ENCODE measurements at regions not wholly inside any gene's neighbourhood (a gene's known extent, or its start where the extent isn't known, plus 50 kb on each side); places are given as distances from the start of the nearest gene placed in this dataset.
"Not testable (repeated sequence)": the region's sequence is repeated elsewhere in the genome, so short reads cannot be mapped to it uniquely, and the experiment has no call there.

DNA sequence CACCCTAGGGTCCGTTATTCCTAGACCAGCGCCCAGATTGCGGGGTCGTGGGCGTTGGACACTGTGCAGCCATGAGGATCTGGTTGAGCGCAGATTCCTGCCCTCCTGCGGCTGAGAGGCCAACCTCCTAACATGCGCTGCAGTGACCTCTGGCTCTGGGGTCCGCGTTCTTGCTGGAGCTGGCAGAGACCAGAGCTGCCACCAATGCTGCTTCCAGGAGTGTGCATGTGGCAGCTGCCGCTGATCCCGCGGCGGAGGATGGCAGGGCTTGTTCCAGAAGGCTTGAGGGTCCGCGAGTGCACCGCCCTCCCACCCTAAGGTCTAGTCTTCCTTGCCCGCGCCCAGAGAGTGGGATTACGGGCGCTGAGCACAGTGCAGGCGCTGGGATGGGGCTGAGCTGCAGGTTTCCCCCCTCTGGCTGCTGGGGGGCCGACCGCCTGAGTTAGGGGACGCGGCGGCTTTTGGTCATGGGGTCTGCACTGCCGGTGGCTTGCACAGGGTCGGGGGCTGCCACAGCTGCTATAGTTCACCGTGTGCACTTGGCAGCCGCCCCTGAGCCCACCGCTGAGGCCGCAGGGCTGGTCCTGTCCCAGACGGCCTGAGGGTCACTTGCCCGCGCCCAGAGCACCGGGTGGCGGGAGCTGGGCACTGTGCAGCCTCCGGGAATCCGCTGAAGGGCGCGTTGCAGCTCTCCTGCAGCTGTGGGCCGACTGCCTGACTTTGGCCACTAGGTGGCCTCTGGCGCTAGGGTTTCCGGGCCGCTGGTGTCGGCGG, 145.9 kb downstream of the CCDC74A start:
- Histone ChIP-seq H2AFZ (ENCODE audit: low read depth, low read length) (peak overlapping the region; percentile 16; the same call in 1 of the 2 replicates), H3K27ac (ENCODE audit: low read length) (no peak overlapping the region), H3K9me3 (ENCODE audit: insufficient read depth, low read length) (no peaks in the 10 kb centered on the region), H3K36me3 (replicated peaks; ENCODE audit: low read depth, low read length) (no peaks in the 10 kb centered on the region), H3K4me1 (ENCODE audit: low read length) (peaks cover 18% of the 10 kb centered on the region), H4K20me1 (ENCODE audit: insufficient read depth, low read length) (no peaks in the 10 kb centered on the region), H3K79me2 (ENCODE audit: low read length) (no peaks in the 10 kb centered on the region), H3K4me2 (ENCODE audit: low read length) (peak overlapping the region; percentile 91), H3K4me3 (ENCODE audit: low read length) (peak overlapping the region; percentile 76), H3K27me3 (ENCODE audit: low read depth, low read length) (peaks cover 8% of the 10 kb centered on the region), H3K9ac (ENCODE audit: low read length) (peak overlapping the region; percentile 39)
- TF ChIP-seq, protein P1, sequence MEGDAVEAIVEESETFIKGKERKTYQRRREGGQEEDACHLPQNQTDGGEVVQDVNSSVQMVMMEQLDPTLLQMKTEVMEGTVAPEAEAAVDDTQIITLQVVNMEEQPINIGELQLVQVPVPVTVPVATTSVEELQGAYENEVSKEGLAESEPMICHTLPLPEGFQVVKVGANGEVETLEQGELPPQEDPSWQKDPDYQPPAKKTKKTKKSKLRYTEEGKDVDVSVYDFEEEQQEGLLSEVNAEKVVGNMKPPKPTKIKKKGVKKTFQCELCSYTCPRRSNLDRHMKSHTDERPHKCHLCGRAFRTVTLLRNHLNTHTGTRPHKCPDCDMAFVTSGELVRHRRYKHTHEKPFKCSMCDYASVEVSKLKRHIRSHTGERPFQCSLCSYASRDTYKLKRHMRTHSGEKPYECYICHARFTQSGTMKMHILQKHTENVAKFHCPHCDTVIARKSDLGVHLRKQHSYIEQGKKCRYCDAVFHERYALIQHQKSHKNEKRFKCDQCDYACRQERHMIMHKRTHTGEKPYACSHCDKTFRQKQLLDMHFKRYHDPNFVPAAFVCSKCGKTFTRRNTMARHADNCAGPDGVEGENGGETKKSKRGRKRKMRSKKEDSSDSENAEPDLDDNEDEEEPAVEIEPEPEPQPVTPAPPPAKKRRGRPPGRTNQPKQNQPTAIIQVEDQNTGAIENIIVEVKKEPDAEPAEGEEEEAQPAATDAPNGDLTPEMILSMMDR (IDR thresholded peaks at IDR 0.05; ENCODE audit: low read depth, low read length): peak; percentile 69
- no peak for TF ChIP-seq EZH2phosphoT487 (IDR thresholded peaks at IDR 0.05; ENCODE audit: low read depth)

DNA sequence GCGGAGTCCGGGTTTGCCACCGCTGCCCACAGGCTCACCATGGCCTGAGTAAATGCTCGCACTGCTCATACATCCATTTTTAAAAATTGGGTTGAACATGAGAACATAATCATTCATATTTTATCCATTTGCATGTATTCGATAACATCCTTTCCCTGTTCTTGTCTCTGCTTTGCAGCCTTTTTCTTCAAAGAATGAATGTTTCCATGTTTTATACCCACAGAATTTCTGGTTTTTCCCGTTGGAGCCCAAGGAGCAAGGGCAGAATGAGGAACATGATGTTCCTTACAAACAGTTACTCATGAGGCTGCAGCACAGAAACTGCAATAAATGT, 146.5 kb downstream of the CCDC74A start:
- Histone ChIP-seq H3K9ac (ENCODE audit: low read length) (no peak overlapping the region), H2AFZ (ENCODE audit: low read depth, low read length) (no peak overlapping the region; the same call in 1 of the 2 replicates), H3K9me3 (ENCODE audit: insufficient read depth, low read length) (no peaks in the 10 kb centered on the region), H3K4me2 (ENCODE audit: low read length) (peak overlapping the region; percentile 91), H3K79me2 (ENCODE audit: low read length) (no peaks in the 10 kb centered on the region), H3K4me1 (ENCODE audit: low read length) (peaks cover 13% of the 10 kb centered on the region), H4K20me1 (ENCODE audit: insufficient read depth, low read length) (no peaks in the 10 kb centered on the region), H3K27me3 (ENCODE audit: low read depth, low read length) (peaks cover 8% of the 10 kb centered on the region), H3K36me3 (replicated peaks; ENCODE audit: low read depth, low read length) (no peaks in the 10 kb centered on the region), H3K4me3 (ENCODE audit: low read length) (peak overlapping the region; percentile 76), H3K27ac (ENCODE audit: low read length) (no peak overlapping the region)
- no peak for TF ChIP-seq EZH2phosphoT487 (IDR thresholded peaks at IDR 0.05; ENCODE audit: low read depth)
- TF ChIP-seq, protein P1 (IDR thresholded peaks at IDR 0.05; ENCODE audit: low read depth, low read length): no peak

DNA sequence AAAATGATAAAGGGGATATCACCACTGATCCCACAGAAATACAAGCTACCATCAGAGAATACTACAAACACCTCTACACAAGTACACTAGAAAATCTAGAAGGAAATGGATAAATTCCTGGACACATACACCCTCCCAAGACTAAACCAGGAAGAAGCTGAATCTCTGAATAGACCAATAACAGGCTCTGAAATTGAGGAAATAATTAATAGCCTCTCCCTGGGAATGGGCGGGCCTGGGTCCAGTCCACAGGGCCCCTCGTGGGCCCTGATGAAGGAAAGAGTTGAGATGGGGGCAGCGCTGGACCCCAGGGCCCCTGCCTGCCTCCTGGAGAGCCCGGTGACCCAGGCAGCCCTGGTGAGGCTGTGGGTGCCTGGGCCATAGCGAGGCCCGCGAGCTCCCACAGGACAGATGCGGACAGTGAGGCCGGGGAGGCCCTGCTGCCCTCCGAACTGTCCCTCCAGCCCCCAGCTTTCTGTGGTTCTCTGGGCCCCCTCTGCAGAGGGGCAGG, 154.0 kb downstream of the CCDC74A start:
- peak overlapping the region; percentile 97 for H3K4me3 ChIP-seq (ENCODE audit: low read length)
- H3K4me1 ChIP-seq (ENCODE audit: low read length): peaks cover 11% of the 10 kb centered on the region
- peak overlapping the region; percentile 84 for H2AFZ ChIP-seq (ENCODE audit: low read depth, low read length)
- peak overlapping the region; percentile 24 for H3K27ac ChIP-seq (ENCODE audit: low read length)
- peak overlapping the region; percentile 88 for H3K9ac ChIP-seq (ENCODE audit: low read length)
- peaks cover 26% of the 10 kb centered on the region for H3K79me2 ChIP-seq (ENCODE audit: low read length)
- H3K36me3 ChIP-seq (replicated peaks; ENCODE audit: low read depth, low read length); H4K20me1 ChIP-seq (ENCODE audit: insufficient read depth, low read length); H3K9me3 ChIP-seq (ENCODE audit: insufficient read depth, low read length); H3K27me3 ChIP-seq (ENCODE audit: low read depth, low read length): not testable (repeated sequence)
- H3K4me2 ChIP-seq (ENCODE audit: low read length): peak overlapping the region; percentile 68

DNA sequence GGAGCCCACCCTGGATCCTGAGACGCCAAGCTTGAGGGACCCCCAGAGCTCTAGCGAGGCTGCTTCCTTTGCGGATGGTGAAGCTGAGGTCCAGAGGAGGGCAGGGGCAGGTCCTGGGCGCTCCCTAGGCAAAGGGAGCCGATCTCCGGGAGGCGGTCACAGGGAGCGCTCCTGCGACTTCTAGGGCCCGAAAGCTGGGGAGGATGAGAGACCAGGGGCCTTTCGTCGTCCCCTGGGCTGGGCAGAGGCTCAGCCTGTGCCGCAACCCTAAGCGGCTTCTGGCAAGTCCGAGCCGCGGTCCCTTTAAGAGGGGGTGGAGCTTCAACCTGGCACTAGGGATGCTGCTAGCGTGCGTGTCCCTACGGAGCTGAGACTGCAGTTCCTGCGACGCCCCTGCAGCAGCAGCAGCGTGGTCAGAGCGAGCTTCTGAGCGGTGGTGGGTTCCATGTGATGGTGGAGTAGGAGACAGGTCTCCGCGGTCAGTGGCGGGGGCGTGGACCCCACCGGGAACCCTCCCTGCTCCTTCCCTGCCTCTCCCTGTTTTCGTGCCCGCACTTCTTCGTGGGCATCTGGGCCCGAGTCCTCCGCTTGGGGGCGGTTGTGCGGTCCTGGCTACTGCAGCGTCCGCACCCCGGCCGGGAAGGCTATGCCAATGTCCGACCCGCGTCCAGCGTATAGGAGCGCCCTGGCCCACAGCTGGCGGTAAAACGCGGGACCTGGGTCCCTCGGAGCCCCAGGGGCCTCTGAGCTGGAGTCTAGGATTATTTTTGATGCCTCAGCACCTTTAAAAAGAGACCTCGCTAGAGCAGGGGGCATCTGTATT, 154.6 kb downstream of the CCDC74A start:
- H3K4me2 ChIP-seq (ENCODE audit: low read length): peak overlapping the region; percentile 68
- peaks cover 26% of the 10 kb centered on the region for H3K79me2 ChIP-seq (ENCODE audit: low read length)
- peak overlapping the region; percentile 88 for H3K9ac ChIP-seq (ENCODE audit: low read length)
- peak overlapping the region; percentile 30 for H3K27ac ChIP-seq (ENCODE audit: low read length)
- no peaks in the 10 kb centered on the region for H4K20me1 ChIP-seq (ENCODE audit: insufficient read depth, low read length)
- H3K36me3 ChIP-seq (replicated peaks; ENCODE audit: low read depth, low read length): no peaks in the 10 kb centered on the region
- TF ChIP-seq EZH2phosphoT487 (IDR thresholded peaks at IDR 0.05; ENCODE audit: low read depth): no peak
- TF ChIP-seq, protein P1 (IDR thresholded peaks at IDR 0.05; ENCODE audit: low read depth, low read length): peak; percentile 34; the same call in 1 of the 2 replicates
- H3K9me3 ChIP-seq (ENCODE audit: insufficient read depth, low read length): no peaks in the 10 kb centered on the region
- no peaks in the 10 kb centered on the region for H3K27me3 ChIP-seq (ENCODE audit: low read depth, low read length)
- peak overlapping the region; percentile 84 for H2AFZ ChIP-seq (ENCODE audit: low read depth, low read length)
- peak overlapping the region; percentile 97 for H3K4me3 ChIP-seq (ENCODE audit: low read length)
- H3K4me1 ChIP-seq (ENCODE audit: low read length): peaks cover 11% of the 10 kb centered on the region

DNA sequence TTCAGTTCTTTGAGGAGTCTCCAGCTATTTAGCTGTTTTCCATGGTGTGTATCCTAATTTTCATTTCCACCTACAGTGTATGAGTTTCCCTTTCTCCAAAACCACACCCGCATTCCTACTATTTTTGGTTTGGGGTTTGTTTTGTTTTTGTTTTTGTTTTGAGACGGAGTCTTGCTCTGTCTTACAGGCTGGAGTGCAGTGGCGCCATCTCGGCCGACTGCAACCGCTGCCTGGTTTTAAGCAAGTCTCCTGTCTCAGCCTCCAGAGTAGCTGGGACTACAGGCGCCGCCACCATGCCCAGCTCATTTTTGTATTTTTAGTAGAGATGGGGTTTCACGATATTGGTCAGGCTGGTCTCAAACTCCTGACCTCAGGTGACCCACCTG, 155.2 kb downstream of the CCDC74A start:
- Histone ChIP-seq H3K79me2 (ENCODE audit: low read length) (peaks cover 26% of the 10 kb centered on the region), H3K4me1 (ENCODE audit: low read length) (peaks cover 11% of the 10 kb centered on the region), H3K9ac (ENCODE audit: low read length) (peak overlapping the region; percentile 88), H3K27ac (ENCODE audit: low read length) (peak overlapping the region; percentile 30), H2AFZ (ENCODE audit: low read depth, low read length) (peak overlapping the region; percentile 84), H3K4me3 (ENCODE audit: low read length) (peak overlapping the region; percentile 97), H3K4me2 (ENCODE audit: low read length) (peak overlapping the region; percentile 68)
- not testable (repeated sequence) for H3K9me3 ChIP-seq (ENCODE audit: insufficient read depth, low read length); H4K20me1 ChIP-seq (ENCODE audit: insufficient read depth, low read length); H3K27me3 ChIP-seq (ENCODE audit: low read depth, low read length); H3K36me3 ChIP-seq (replicated peaks; ENCODE audit: low read depth, low read length)

DNA sequence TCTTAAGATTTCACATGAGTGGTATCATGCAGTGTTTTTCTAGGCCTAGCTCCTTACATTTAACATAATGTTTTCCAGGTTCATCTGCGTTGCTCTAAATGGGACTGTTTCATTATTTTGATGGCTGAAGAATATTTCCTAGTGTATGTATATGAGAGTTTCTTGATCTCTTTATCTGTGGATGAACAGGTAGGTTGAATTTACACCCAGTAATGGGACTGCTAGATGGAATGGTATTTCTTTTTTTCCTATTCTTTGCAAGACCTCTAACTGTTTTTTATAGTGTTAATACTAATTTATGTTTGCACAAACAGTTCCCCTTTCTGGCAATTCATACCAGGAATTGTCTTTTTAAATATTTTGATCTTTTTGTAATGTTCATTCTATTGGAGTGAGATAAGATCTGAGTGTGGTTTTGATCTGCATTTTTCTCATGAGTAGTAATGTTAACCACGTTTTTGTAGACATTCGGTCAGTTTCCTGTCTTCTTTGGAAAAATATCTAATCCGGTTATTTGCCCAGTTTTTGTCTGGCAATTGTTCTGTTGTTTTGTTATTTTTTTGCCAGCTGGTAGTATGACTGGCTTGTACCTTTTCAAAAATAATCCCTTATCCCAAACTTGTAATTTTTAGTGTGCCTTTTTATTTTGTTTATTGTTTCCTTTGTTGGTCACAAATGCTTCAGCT, 157.1 kb downstream of the CCDC74A start:
- Histone ChIP-seq H3K4me1 (ENCODE audit: low read length) (peaks cover 11% of the 10 kb centered on the region), H3K79me2 (ENCODE audit: low read length) (peaks cover 26% of the 10 kb centered on the region)
- H4K20me1 ChIP-seq (ENCODE audit: insufficient read depth, low read length); H3K4me2 ChIP-seq (ENCODE audit: low read length); H3K36me3 ChIP-seq (replicated peaks; ENCODE audit: low read depth, low read length); H3K9me3 ChIP-seq (ENCODE audit: insufficient read depth, low read length); H3K9ac ChIP-seq (ENCODE audit: low read length); H2AFZ ChIP-seq (ENCODE audit: low read depth, low read length); H3K27me3 ChIP-seq (ENCODE audit: low read depth, low read length); H3K27ac ChIP-seq (ENCODE audit: low read length); H3K4me3 ChIP-seq (ENCODE audit: low read length): not testable (repeated sequence)

Data from OCI-LY3 (cell line).